ENCODE measurements at regions not wholly inside any gene's neighbourhood (a gene's known extent, or its start where the extent isn't known, plus 50 kb on each side); places are given as distances from the start of the nearest gene placed in this dataset.

DNA sequence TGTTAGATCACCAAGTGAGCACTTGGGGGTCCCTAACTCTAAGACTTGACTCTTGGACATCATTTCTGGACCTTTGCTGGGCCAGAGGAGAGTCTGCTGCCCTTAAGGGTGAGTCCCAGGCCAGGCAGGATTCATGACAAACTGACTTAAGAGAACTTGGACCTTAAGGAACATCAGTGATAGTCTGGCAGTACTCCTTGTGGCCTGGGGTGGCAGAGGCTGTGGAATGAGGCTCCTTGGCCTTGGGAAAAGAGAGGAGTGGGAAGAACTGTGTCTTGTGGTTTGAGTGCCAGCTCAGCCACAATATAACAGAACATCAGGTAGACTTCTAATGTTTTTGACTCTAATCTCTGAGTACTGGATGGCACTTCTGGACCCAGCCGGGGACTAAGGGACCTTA, 478.7 kb downstream of the MEI4 start:
- no peak overlapping the region for H3K27ac ChIP-seq
- TF ChIP-seq, protein P1, sequence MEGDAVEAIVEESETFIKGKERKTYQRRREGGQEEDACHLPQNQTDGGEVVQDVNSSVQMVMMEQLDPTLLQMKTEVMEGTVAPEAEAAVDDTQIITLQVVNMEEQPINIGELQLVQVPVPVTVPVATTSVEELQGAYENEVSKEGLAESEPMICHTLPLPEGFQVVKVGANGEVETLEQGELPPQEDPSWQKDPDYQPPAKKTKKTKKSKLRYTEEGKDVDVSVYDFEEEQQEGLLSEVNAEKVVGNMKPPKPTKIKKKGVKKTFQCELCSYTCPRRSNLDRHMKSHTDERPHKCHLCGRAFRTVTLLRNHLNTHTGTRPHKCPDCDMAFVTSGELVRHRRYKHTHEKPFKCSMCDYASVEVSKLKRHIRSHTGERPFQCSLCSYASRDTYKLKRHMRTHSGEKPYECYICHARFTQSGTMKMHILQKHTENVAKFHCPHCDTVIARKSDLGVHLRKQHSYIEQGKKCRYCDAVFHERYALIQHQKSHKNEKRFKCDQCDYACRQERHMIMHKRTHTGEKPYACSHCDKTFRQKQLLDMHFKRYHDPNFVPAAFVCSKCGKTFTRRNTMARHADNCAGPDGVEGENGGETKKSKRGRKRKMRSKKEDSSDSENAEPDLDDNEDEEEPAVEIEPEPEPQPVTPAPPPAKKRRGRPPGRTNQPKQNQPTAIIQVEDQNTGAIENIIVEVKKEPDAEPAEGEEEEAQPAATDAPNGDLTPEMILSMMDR (conservative IDR thresholded peaks at IDR 0.05): no peak

DNA sequence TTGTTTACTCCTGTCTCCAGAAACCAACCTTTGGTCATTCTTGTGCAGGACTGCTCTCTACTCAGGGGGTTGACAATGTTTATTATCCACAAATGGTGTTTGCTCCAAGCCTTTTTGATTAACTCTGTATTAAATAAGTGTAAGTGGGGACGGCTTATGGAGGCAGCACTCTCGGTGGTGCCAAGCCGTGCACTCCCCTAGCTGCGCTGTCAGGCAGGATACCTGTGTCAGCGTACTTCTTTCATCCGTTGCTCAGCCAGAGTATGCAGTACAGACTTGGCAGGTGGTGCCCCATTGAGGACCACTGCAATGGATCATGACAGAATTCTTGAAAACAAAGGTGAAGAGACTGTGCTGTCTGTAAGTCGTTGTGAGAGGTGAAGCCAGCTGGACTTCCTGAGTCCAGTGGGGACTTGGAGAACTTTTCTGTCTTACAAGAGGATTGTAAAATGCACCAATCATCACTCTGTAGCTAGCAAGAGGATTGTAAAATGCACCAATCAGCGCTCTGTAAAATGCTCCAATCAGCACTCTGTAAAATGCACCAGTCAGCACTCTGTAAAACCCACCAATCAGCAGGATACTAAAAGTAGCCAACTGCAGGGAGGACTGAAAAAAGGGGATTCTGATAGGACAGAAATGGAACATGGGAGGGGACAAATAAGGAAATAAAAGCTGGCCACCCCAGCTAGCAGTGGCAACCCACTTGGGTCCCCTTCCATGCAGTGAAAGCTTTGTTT, 480.0 kb downstream of the MEI4 start:
- no peak overlapping the region for H3K27ac ChIP-seq
- TF ChIP-seq, protein P1 (conservative IDR thresholded peaks at IDR 0.05): no peak

DNA sequence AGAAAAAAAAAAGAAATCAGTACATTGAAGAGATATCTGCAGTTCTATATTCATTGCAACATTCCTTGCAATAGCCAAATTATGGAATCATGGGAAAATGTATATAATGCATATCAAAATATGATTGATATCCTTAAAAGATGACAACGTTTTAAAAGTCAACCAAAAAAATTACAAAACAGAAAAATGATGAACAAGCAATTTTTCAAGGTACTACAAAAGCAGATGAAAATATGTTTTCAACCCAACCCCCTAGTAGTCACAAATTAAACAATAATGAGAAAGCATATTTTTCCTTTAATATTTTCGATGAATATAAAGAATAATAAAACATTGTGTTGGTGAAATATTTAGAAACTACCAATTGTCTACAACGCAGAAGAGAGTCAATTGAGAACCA, 497.6 kb downstream of the MEI4 start:
- TF ChIP-seq, protein P1 (conservative IDR thresholded peaks at IDR 0.05): no peak
- H3K27ac ChIP-seq: no peak overlapping the region

DNA sequence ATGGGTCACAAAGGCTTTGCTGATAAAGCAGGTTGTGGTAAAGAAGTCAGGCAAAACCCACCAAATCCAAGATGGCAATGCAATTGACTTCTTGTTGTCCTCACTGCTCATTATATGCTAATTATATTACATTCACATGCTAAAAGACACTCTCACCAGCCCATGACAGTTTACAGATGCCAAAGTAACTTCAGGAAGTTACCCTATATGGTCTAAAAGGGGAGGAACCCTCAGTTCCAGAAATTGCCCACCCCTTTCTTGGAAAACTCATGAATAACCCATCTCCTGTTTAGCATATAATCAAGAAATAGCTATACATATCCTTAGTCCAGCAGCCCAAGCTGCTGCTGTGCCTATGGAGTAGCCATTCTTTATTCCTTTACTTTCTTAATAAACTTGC, 501.1 kb downstream of the MEI4 start:
- TF ChIP-seq, protein P1 (conservative IDR thresholded peaks at IDR 0.05): no peak
- no peak overlapping the region for H3K27ac ChIP-seq

DNA sequence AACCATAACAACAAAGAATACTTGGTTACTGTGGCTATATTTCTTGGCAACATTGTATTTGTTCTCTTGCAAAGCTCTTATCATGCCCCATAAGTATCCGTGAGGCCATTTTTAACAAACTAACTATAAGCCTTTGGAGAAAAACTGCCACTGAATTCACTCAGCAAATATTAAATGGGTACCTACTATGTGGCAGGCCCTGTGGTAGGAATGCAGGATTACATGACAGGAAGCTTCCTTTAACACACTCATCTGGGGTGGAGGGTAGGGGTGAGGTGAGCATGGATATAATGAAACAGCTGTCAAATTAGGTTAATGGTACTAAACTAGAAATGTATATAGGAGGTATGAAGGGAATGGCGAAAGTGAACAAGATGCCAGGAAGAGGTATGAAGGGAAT, 504.8 kb downstream of the MEI4 start:
- TF ChIP-seq, protein P1 (conservative IDR thresholded peaks at IDR 0.05): no peak
- H3K27ac ChIP-seq: no peak overlapping the region

DNA sequence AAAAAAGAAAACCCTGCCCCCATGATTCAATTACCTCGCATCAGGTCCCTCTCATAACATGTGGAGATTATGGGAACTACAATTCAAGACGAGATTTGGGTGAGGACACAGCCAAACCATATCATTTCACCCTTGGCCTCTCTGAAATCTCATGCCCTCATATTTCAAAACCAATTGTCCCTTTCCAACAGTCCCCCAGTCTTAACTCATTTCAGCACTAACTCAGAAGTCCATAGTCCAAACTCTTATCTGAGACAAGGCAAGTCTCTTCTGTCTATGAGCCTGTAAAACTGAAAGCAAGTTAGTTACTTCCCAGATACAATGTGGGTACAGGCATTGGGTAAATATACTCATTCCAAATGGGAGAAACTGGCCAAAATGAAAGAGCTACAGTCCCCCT, 536.1 kb downstream of the MEI4 start:
- TF ChIP-seq, protein P1 (conservative IDR thresholded peaks at IDR 0.05): no peak
- H3K27ac ChIP-seq: no peak overlapping the region

DNA sequence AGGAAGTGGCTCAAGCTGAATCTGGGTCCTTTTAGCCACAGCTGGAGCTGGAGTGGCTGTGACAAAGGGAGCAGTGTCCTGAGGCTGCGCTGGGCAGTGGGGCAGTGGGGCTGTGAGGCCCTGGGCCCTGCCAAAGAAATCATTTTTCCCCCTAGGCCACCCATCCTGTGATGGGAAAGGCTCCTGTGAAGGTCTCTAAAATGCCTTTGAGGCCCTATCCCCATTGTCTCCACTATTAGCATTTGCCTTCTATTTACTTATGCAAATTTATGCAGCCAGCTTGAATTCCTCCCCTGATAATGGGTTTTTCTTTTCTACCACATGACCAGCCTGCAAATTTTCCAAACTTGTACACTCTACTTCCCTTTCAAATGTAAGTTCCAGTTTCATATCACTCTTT, 539.2 kb downstream of the MEI4 start:
- TF ChIP-seq, protein P1 (conservative IDR thresholded peaks at IDR 0.05): no peak
- H3K27ac ChIP-seq: no peak overlapping the region
